GM12874 (cell line): ENCODE measurements at regions not wholly inside any gene's neighbourhood (a gene's known extent, or its start where the extent isn't known, plus 50 kb on each side); places are given as distances from the start of the nearest gene placed in this dataset.

Source experiments
- TF ChIP-seq, protein P1 (sequence below): IDR thresholded peaks from 2 replicates; pipeline ENCODE4 v1.5.1; 2011; ENCODE audit warnings: low read depth, mild to moderate bottlenecking, control low read depth, low read length, moderate library complexity; ENCODE audit not compliant: insufficient read depth

DNA sequence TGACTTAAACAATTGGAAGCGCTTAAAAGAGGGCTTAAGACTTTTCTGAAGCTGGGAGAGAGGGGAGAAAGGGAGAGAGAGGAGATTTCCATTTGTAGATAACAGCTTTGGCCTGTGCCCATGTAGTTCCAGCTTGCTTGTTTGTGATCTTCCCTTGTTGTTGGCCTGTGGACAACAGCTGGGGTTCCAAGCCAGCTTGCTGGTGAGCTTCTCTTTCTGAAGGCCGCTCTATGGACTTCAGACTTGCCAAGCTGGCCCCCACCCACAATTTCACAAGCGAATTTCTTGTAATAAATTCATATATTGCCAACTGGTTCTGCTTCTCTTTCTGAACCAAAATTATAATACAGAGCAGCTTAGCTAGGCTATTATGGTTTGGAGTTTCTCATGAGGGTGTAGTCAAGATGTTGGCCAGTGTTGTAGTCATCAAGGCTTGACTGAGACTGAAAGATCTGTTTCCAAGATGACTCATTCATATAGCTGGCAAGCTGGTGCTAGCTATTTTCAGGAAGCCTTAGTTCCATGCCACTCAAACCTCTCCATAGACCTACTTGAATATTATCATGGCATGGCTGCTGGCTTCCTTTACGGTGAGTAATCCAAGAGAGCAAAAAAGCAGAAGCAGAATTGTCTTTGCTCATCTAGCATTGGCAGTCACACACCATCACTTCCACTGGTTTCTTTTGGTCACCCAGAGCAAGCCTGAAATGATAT is 89.4 kb downstream of the ATP23 start:
- TF ChIP-seq, protein P1, sequence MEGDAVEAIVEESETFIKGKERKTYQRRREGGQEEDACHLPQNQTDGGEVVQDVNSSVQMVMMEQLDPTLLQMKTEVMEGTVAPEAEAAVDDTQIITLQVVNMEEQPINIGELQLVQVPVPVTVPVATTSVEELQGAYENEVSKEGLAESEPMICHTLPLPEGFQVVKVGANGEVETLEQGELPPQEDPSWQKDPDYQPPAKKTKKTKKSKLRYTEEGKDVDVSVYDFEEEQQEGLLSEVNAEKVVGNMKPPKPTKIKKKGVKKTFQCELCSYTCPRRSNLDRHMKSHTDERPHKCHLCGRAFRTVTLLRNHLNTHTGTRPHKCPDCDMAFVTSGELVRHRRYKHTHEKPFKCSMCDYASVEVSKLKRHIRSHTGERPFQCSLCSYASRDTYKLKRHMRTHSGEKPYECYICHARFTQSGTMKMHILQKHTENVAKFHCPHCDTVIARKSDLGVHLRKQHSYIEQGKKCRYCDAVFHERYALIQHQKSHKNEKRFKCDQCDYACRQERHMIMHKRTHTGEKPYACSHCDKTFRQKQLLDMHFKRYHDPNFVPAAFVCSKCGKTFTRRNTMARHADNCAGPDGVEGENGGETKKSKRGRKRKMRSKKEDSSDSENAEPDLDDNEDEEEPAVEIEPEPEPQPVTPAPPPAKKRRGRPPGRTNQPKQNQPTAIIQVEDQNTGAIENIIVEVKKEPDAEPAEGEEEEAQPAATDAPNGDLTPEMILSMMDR, result no peak

DNA sequence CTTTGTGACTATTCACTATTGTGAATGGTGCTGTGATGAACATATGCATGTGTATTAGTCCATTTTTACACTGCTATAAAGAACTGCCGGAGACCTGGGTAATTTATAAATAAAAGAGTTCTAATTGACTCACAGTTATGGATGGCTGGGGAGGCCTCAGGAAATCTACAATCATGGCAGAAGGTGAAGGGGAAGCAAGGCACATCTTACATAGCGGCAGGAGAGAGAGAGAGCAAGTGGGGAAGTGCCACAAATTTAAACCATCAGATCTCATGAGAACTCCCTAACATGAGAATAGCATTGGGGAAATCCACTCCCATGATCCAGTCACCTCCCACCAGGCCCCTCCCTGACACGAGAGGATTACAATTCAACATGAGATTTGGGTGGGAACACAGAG is 90.8 kb downstream of the ATP23 start:
- TF ChIP-seq, protein P1, result no peak

DNA sequence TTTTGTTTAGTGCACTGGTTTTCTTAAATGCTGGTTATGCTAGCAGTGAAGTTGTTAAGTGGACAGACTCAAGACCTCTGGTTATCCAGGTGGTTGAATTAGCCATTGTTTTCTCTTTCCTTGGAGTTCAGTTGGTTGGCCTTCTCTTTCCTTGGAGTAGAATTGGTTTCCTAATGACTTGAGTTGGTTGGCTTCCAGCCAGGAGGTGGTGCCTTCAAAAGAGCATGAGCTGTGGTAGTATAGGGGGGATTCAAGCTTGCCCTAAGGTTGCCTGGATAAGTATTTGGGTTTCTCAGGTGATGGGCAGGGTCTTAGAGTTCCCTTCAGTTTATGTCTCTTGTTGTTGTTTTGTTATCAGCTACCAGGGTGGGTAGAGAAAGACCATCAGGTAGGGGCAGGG is 92.5 kb downstream of the ATP23 start:
- TF ChIP-seq, protein P1, result no peak

DNA sequence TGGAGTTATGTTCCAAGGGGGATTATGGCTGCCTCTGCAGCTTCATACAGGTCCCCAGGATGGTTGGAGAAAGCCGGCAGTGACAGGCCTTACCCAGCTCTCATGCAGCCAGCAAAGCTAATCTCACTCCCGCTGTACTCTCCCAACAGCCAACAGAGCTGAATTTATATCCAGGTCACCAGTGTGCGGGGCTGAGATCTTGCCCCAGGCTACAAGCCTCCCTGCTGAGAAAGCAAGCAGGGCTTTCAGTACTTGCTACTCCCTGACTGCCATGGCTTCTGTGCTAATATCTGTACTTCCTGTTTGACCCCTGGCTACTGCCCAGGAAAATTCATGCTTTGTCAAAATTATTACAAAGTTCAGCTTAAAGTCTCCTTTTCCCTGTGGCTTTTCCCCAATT is 92.9 kb downstream of the ATP23 start:
- TF ChIP-seq, protein P1, result no peak

DNA sequence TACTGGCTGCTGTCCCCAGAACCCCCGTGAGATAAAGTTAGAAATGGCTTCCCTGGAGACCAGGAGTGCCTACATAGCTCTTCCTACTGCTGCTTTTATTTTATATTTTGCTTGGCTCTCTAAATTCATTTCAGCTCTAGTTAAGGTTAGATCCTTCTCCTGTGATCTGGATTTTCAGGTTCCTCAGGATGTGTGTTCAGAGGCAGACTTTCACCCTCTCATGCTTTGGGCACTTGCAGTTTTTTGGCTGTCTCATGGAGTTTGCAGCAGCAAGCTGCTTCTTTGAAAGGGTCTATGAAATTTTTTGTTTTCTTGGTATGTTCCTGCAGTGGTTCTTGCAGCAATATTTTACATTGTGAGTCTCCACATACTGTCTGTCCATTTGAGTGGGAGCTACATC is 93.3 kb downstream of the ATP23 start:
- TF ChIP-seq, protein P1, result no peak

DNA sequence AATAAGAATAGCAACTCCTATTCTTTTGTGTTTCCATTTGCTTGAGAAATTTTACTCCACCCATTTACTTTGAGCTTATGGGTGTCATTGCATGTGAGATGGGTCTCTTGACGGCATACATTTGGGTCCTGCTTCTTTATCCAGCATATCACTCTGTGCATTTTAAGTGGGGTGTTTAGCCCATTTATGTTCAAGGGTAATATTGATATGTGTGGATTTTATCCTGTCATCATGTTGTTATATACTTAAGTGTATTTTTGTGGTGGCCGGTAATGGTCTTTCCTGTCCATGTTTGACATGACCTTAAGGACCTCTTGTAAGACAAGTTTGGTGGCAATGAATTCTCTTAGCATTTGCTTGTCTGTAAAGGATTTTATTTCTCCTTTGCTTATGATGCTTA is 100.1 kb downstream of the ATP23 start:
- TF ChIP-seq, protein P1, result no peak

DNA sequence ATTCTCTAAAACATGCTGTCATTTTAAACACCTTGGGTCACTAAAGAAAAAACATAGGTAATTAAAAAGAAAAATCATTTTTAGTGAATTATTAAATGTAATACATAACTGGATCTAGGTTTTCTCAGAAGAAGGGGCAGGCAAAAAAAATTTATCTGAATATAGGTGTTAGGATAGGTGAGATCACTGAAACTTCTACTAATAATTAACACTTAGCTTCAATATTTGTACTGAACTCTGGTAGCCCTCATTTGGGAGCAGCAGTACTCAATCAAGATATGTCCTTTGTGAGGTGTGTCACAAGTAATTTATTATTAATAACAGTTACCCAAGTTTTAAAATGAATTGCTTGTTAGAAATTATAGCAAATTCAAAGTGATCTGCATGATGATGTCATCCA is 103.6 kb downstream of the ATP23 start:
- TF ChIP-seq, protein P1, result no peak
